Psoas muscle (tissue), 7 donors: ENCODE measurements at regions not wholly inside any gene's neighbourhood (a gene's known extent, or its start where the extent isn't known, plus 50 kb on each side); places are given as distances from the start of the nearest gene placed in this dataset.

ENCODE experiments used
- ATAC-seq, 4 donors: fragments of 200-7000 bp; cut with Tn5 transposase; one replicate each; pipeline ENCODE4 v1.9.1; 2020; ENCODE audit warnings: moderate library complexity in 3 of 4, mild to moderate bottlenecking in 2 of 4
- DNase-seq, 2 donors: peaks; one replicate each; pipeline ENCODE4 v3.0.0-alpha.2; 2020
- H3K27ac ChIP-seq: fragments of 200-600 bp; one replicate; pipeline ENCODE4 v1.8.0; 2022
- H3K27me3 ChIP-seq, 3 donors: fragments of 200-600 bp in 1 of 3; one replicate each; pipeline versions ENCODE4 v1.6.1 to v1.8.0; 2013 to 2022; ENCODE audit warnings: low read length in 2 of 3, mild to moderate bottlenecking in 2 of 3, moderate library complexity in 1 of 3; ENCODE audit not compliant: insufficient read depth in 3 of 3
- H3K36me3 ChIP-seq, 2 donors: fragments of 200-600 bp in 1 of 2; one replicate each; pipeline versions ENCODE4 v1.6.1 to v1.8.0; 2013 to 2022; ENCODE audit warnings: low read depth in 1 of 2, mild to moderate bottlenecking in 1 of 2, moderate library complexity in 1 of 2; ENCODE audit not compliant: insufficient read depth in 1 of 2
- H3K4me1 ChIP-seq: fragments of 200-600 bp; one replicate; pipeline ENCODE4 v1.8.0; 2022
- H3K4me3 ChIP-seq: fragments of 200-600 bp; one replicate; pipeline ENCODE4 v1.8.0; 2022; ENCODE audit warnings: mild to moderate bottlenecking
- H3K9me3 ChIP-seq: fragments of 200-600 bp; one replicate; pipeline ENCODE4 v1.8.0; 2022
- WGBS, 3 donors: extraction: QIAGEN DNeasy Blood & Tissue Kit; methylation state at CpG; one replicate each; pipeline versions ENCODE4 v1.1.6 to v1.1.7; 2013; 5-methylcytosine and 5-hydroxymethylcytosine counted together
- intact Hi-C, 2 donors: fragments of 100-400 bp; cut with DNase I; formaldehyde crosslinking; loops; one replicate each; pipeline versions ENCODE4 v1.11.0 to v1.14.2; 2022
- TF ChIP-seq, protein P1 (sequence below): fragments of 200-600 bp; IDR thresholded peaks from one replicate; pipeline ENCODE4 v1.8.0; 2022; ENCODE audit warnings: antibody characterized with exemption
- donor health status: healthy with polysubstance abuse.
- donor health status: DM: no; HTN: no; CAD: no; lungs with moderate emphysema.
- donor health status: Bipolar disorder and iron deficiency.
- donor health status: healthy.
- donor health status: DM: yes; HTN: yes; CAD: no.
- donor health status: DM: no; HTN: no; CAD: no.
- donor health status: DM: yes; HTN: yes; CAD: no.

DNA sequence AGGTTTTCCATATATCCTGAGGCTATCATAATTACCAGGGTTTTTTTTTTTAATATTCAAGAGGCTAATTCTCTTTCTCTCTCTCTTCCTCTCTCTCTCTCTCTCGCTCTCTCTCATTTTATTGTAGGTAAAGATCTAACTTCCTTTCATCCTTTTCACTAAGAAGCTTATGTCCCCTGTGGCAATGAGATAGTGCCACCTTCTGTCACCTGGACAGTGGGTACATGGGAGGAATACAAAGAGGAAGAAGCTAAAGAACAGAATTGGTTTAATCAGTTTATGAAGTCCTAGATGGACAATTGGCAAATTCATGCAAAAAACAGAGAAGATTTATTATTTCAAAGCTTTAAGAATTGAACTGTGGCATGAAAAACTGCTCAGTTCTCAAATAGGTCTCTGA is 1582.3 kb upstream of the TMEFF2 start:
- TF ChIP-seq, protein P1, sequence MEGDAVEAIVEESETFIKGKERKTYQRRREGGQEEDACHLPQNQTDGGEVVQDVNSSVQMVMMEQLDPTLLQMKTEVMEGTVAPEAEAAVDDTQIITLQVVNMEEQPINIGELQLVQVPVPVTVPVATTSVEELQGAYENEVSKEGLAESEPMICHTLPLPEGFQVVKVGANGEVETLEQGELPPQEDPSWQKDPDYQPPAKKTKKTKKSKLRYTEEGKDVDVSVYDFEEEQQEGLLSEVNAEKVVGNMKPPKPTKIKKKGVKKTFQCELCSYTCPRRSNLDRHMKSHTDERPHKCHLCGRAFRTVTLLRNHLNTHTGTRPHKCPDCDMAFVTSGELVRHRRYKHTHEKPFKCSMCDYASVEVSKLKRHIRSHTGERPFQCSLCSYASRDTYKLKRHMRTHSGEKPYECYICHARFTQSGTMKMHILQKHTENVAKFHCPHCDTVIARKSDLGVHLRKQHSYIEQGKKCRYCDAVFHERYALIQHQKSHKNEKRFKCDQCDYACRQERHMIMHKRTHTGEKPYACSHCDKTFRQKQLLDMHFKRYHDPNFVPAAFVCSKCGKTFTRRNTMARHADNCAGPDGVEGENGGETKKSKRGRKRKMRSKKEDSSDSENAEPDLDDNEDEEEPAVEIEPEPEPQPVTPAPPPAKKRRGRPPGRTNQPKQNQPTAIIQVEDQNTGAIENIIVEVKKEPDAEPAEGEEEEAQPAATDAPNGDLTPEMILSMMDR, result no peak
- Histone ChIP-seq H3K27me3 (no peaks in the 10 kb centered on the region), H3K9me3 (no peaks in the 10 kb centered on the region), H3K27ac (no peak overlapping the region), H3K36me3 (no peaks in the 10 kb centered on the region), H3K4me1 (no peaks in the 10 kb centered on the region), H3K4me3 (no peak overlapping the region)
- 67 to 86% (median 76%) methylated on average over 1 of the region's 1 CpG for WGBS, 3 donors
- intact Hi-C loops, result no loop called here
- ATAC-seq (no peak), DNase-seq (no peak)

DNA sequence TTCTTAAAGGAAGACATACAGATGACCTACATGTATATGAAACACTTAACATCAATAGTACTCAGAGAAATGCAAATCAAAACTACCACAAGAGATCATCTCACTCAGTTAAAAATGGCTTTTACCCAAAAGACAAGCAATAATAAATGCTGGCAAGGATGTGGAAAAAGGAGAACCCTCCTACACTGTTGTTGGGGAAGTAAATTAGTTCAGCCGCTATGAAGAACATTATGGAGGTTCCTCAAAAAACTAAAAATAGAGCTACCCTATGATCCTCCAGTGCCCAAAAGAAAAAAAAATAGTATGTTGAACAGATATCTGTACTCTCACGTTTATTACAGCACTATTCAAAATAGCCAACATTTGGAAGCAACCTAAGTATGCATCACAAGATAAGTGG is 1579.4 kb upstream of the TMEFF2 start:
- TF ChIP-seq, protein P1, result no peak
- Histone ChIP-seq H3K27ac (no peak overlapping the region), H3K9me3 (no peaks in the 10 kb centered on the region), H3K36me3 (no peaks in the 10 kb centered on the region), H3K4me3 (no peak overlapping the region), H3K27me3 (no peaks in the 10 kb centered on the region), H3K4me1 (no peaks in the 10 kb centered on the region)
- ATAC-seq (no peak), DNase-seq (no peak)
- intact Hi-C loops, result no loop called here
- 53 to 62% (median 58%) methylated on average over 2 of the region's 2 CpGs for WGBS, 3 donors

DNA sequence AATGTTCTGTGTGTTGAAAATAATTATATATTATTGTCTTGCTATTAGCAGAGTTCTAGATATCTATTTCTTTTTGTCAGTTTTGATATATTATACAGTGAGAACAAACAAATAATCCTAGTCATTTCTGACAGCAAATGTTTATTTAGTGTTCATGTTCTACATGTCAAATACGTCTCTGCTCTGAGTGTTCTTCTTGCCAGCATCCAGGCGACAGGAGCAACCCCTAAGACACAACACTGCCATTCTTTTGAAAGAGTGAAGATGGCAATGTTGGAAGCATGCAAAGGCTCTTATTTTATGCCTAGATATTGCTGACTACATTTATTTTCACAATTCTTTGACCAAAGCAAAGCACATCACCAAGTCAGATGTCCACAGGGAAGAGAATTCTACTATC is 1556.6 kb upstream of the TMEFF2 start:
- ATAC-seq (no peak), DNase-seq (no peak)
- H3K9me3 ChIP-seq, result no peaks in the 10 kb centered on the region
- no peaks in the 10 kb centered on the region for H3K36me3 ChIP-seq
- no peaks in the 10 kb centered on the region for H3K27me3 ChIP-seq
- H3K4me1 ChIP-seq, result no peaks in the 10 kb centered on the region
- TF ChIP-seq, protein P1, result no peak
- H3K27ac ChIP-seq, result no peak overlapping the region
- WGBS, 3 donors, result 75 to 81% (median 75%) methylated on average over 2 of the region's 2 CpGs
- intact Hi-C loops, result no loop called here
- H3K4me3 ChIP-seq, result no peak overlapping the region

DNA sequence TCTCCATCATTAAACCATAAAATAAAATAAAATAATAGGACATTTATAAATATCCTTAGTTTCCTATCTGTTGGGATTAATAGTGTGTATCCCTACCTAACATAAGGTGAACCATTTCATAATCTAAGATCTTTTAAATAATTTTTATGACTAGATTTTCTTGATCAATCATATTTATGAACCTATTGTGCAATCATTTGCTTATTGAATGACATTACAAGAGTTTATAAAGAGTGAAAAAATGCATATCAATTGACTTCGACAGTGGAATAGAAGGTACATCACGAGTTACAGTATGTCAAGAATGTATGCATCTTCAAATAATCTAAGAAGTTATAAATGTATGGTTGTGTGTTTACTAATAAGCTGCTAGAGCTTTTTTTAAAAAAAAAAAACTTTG is 1554.8 kb upstream of the TMEFF2 start:
- H3K27me3 ChIP-seq, result no peaks in the 10 kb centered on the region
- no peak overlapping the region for H3K4me3 ChIP-seq
- no peaks in the 10 kb centered on the region for H3K9me3 ChIP-seq
- no peaks in the 10 kb centered on the region for H3K36me3 ChIP-seq
- TF ChIP-seq, protein P1, result no peak
- H3K27ac ChIP-seq, result no peak overlapping the region
- no peaks in the 10 kb centered on the region for H3K4me1 ChIP-seq
- ATAC-seq, result no peak
- intact Hi-C loops, result no loop called here
- DNase-seq, result no peak
- 71 to 81% (median 73%) methylated on average over 2 of the region's 2 CpGs for WGBS, 3 donors

DNA sequence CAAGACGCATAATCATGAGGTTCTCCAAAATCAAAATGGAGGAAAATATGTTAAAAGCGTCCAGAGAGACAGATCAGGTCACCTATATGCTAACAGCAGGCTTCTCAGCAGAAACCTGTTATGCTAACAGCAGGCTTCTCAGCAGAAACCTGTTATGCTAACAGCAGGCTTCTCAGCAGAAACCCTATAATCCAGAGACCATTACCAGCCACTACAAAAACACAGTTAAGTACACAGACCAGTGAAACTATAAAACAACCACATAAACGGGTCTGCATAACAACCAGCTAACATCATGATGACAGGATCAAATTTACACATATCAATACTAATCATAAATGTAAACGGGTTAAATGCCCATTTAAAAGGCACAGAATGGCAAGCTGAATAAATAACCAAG is 1548.4 kb upstream of the TMEFF2 start:
- intact Hi-C loops, result no loop called here
- TF ChIP-seq, protein P1, result no peak
- no peaks in the 10 kb centered on the region for H3K9me3 ChIP-seq
- WGBS, 3 donors, result 21 to 28% (median 26%) methylated on average over 4 of the region's 4 CpGs
- H3K4me1 ChIP-seq, result no peaks in the 10 kb centered on the region
- DNase-seq, result no peak
- H3K27ac ChIP-seq, result no peak overlapping the region
- no peaks in the 10 kb centered on the region for H3K36me3 ChIP-seq
- H3K4me3 ChIP-seq, result no peak overlapping the region
- no peaks in the 10 kb centered on the region for H3K27me3 ChIP-seq
- ATAC-seq, result no peak
